Heart left ventricle (tissue), 16 donors: ENCODE measurements at regions not wholly inside any gene's neighbourhood (a gene's known extent, or its start where the extent isn't known, plus 50 kb on each side); places are given as distances from the start of the nearest gene placed in this dataset.

Experiments
- ATAC-seq, 4 donors: fragments of 200-7000 bp; cut with Tn5 transposase; one replicate each; pipeline ENCODE4 v1.9.1; 2020 to 2022; ENCODE audit warnings: moderate library complexity in 4 of 4, mild to moderate bottlenecking in 3 of 4, moderate number of reproducible peaks in 1 of 4
- DNase-seq, 5 donors: peaks; one replicate each; pipeline ENCODE4 v3.0.0-alpha.2; 2020
- H3K27ac ChIP-seq, 12 donors: fragments of 200-600 bp; sonication (generic) in 4 of 12; one replicate each; pipeline versions ENCODE4 v1.5.0 to v1.8.0; 2016 to 2022; ENCODE audit warnings: mild to moderate bottlenecking in 2 of 12
- H3K27me3 ChIP-seq, 9 donors: fragments of 200-600 bp; sonication (generic) in 2 of 9; one replicate each; pipeline versions ENCODE4 v1.5.1 to v1.8.0; 2016 to 2022; ENCODE audit warnings: mild to moderate bottlenecking in 3 of 9
- H3K36me3 ChIP-seq, 9 donors: fragments of 200-600 bp; sonication (generic) in 2 of 9; one replicate each; pipeline versions ENCODE4 v1.5.0 to v1.8.0; 2018 to 2022; ENCODE audit warnings: mild to moderate bottlenecking in 2 of 9
- H3K4me1 ChIP-seq, 12 donors: fragments of 200-600 bp; sonication (generic) in 4 of 12; one replicate each; pipeline versions ENCODE4 v1.5.0 to v1.8.0; 2016 to 2022; ENCODE audit warnings: mild to moderate bottlenecking in 3 of 12
- H3K4me3 ChIP-seq, 12 donors: fragments of 200-600 bp; sonication (generic) in 4 of 12; one replicate each; pipeline versions ENCODE4 v1.5.0 to v1.8.0; 2017 to 2022; ENCODE audit warnings: mild to moderate bottlenecking in 9 of 12, moderate library complexity in 4 of 12
- H3K9me3 ChIP-seq, 12 donors: fragments of 200-600 bp; sonication (generic) in 4 of 12; one replicate each; pipeline versions ENCODE4 v1.5.0 to v1.8.0; 2016 to 2022; ENCODE audit warnings: mild to moderate bottlenecking in 1 of 12
- POLR2A ChIP-seq, 2 donors: fragments of 450-650 bp; IDR thresholded peaks; one replicate each; pipeline ENCODE4 v1.6.1; 2017; ENCODE audit warnings: antibody characterized with exemption in 2 of 2, mild to moderate bottlenecking in 2 of 2, moderate library complexity in 2 of 2
- WGBS, 4 donors: extraction: QIAGEN DNeasy Blood & Tissue Kit in 2 of 4; methylation state at CpG; one replicate each; pipeline versions ENCODE4 v1.1.5 to v1.1.7; 2013 to 2018; 5-methylcytosine and 5-hydroxymethylcytosine counted together
- intact Hi-C, 10 donors: fragments of 100-400 bp; cut with DNase I; formaldehyde crosslinking; loops; one replicate each; pipeline versions ENCODE4 v1.11.1 to v1.14.2; 2022
- TF ChIP-seq, protein P1 (sequence below), 12 donors: fragments of 200-600 bp; sonication (generic) in 4 of 12; IDR thresholded peaks; one replicate each; pipeline versions ENCODE4 v1.5.0 to v1.8.0; 2018 to 2022; ENCODE audit warnings: antibody characterized with exemption in 12 of 12, mild to moderate bottlenecking in 5 of 12
- donor health status: ischemic (EF 13 %, LVEDD 7.1; RV severe dilation, severe dysfunction).
- donor health status: healthy with polysubstance abuse.
- donor health status: DM: no; HTN: yes; CAD: no.
- donor health status: DM: no; HTN: no; CAD: no.
- donor health status: ischemic (EF 25% LVEDD 6.9; RV normal size, moderate dysfunction).
- donor health status: ischemic (EF 25% LVEDD 5.7; RV mildly dilated, moderate dysfunction).
- donor health status: healthy.
- donor health status: DM: yes; HTN: yes; CAD: no.
- donor health status: ischemic (EF 35%, LVEDD 5.7; RV mildly dilated, moderate dysfunction).
- donor health status: nonischemic (EF 11% LVEDD 7.7; RV severe dilation, severe dysfunction).
- donor health status: DM: yes; HTN: yes; CAD: no.
- donor health status: PGD.
- donor health status: ischemic (EF 29% LVEDD 5.4; RV normal size, mild dysfunction).
- donor health status: nonischemic (EF 23%, LVEDD 6.1; RV moderate dilation, normal function).

DNA sequence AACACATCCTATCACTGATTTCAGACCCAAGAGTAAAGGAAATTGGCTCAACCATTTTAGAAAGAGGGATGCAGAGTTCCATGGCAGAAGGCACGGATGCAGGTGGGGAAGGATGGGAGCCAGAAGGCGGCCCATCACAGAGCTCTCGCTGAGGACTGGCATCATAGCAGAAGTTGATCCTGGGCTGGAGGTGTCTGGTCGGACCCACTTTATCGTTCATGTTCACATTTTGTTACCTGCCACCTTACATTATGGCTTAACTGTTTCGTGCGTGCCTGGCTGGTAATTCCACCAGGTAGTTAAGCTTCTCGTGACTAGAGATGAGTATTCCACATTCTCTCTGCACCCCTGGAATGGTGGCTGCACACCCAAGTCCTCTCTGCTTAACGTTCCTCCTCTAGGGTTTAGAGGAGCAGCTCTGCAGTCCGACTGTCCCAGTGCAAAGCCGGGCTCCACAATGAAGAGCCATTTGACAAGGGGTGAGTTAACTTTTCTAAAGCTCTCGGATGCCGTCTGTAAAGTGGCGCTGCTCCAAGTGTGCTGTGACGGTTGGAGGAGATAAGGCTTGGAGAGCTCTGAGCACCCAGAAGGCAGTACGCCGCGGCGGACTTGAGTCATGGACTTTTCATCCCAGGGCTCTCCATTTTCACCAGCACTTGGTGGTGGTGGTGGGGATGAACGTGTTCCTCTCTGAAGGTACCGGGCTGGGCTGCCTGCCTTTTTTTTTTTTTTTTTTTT is 157.1 kb upstream of the SHH start:
- no peak for ATAC-seq
- intact Hi-C loops: loop anchor here in 1 of 10 donors (5.0 kb wide), 1 partner anchor 263 kb away; no protein-coding TSS in a partner anchor
- Histone ChIP-seq H3K4me1 (no peaks in the 10 kb centered on the region), H3K4me3 (no peak overlapping the region), H3K36me3 (no peaks in the 10 kb centered on the region), H3K27ac (no peak overlapping the region), H3K9me3 (peaks cover 0 to 5% (median 0%) of the 10 kb centered on the region in 12 donors), H3K27me3 (peaks cover 0 to 15% (median 0%) of the 10 kb centered on the region in 9 donors)
- TF ChIP-seq, protein P1, sequence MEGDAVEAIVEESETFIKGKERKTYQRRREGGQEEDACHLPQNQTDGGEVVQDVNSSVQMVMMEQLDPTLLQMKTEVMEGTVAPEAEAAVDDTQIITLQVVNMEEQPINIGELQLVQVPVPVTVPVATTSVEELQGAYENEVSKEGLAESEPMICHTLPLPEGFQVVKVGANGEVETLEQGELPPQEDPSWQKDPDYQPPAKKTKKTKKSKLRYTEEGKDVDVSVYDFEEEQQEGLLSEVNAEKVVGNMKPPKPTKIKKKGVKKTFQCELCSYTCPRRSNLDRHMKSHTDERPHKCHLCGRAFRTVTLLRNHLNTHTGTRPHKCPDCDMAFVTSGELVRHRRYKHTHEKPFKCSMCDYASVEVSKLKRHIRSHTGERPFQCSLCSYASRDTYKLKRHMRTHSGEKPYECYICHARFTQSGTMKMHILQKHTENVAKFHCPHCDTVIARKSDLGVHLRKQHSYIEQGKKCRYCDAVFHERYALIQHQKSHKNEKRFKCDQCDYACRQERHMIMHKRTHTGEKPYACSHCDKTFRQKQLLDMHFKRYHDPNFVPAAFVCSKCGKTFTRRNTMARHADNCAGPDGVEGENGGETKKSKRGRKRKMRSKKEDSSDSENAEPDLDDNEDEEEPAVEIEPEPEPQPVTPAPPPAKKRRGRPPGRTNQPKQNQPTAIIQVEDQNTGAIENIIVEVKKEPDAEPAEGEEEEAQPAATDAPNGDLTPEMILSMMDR (IDR thresholded peaks at IDR 0.05): no peak
- TF ChIP-seq POLR2A (IDR thresholded peaks at IDR 0.05): no peak
- 74 to 85% (median 76%) methylated on average over 18 to 21 of the region's 21 CpGs for WGBS, 4 donors
- DNase-seq: no peak

DNA sequence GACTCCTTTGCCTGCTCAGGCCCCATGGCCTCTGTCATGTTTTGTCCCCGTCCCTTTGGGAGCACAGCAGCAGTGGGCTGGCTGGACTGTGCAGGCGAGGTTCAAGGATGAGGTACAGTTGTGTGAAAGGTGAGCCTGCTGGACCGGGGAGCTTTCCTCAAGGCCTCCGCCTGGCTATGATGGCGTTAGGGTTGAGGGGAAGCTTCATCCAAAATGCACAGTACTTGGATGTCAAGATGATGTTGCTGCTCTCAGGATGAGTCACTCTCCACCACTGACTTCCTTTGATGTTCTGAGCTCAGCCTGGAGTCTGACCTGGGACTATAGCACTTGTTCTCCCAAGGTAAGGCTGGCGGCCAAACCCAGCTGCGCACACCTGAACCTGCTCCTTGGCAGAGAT is 152.7 kb upstream of the SHH start:
- Histone ChIP-seq H3K36me3 (no peaks in the 10 kb centered on the region), H3K4me3 (no peak overlapping the region), H3K9me3 (peaks cover 0 to 5% (median 0%) of the 10 kb centered on the region in 12 donors), H3K27me3 (peaks cover 0 to 9% (median 3%) of the 10 kb centered on the region in 9 donors), H3K4me1 (no peaks in the 10 kb centered on the region), H3K27ac (no peak overlapping the region)
- DNase-seq: no peak
- WGBS, 4 donors: 77 to 94% (median 89%) methylated on average over 7 of the region's 7 CpGs
- TF ChIP-seq, protein P1 (IDR thresholded peaks at IDR 0.05): no peak
- no peak for TF ChIP-seq POLR2A (IDR thresholded peaks at IDR 0.05)
- intact Hi-C loops: loop anchor here in 1 of 10 donors (5.0 kb wide), 1 partner anchor 267 kb away; no protein-coding TSS in a partner anchor
- no peak for ATAC-seq

DNA sequence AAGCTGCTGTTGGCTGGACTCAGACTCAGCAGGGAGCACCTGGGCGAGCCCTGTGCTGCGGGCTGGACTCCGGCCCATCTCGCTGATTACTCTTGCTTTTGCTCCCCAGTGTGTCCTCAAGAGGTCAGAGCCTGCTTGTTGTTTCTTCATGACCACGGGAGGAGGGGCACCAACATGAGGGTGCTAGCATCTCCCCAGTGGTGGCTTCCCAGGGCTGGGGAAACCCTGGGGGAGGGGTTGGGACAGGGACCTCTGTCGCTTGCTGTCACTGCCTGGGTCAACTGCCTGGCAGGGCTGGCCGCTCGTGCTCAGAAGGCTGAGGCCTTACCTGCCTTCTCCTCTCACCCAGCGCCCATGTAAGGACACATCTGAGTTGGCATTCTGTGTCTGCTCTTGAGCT is 152.3 kb upstream of the SHH start:
- Histone ChIP-seq H3K9me3 (peaks cover 0 to 5% (median 0%) of the 10 kb centered on the region in 12 donors), H3K4me3 (no peak overlapping the region), H3K4me1 (no peaks in the 10 kb centered on the region), H3K27ac (no peak overlapping the region), H3K27me3 (peaks cover 0 to 9% (median 3%) of the 10 kb centered on the region in 9 donors), H3K36me3 (no peaks in the 10 kb centered on the region)
- intact Hi-C loops: no loop called here
- ATAC-seq (no peak), DNase-seq (no peak)
- TF ChIP-seq POLR2A (IDR thresholded peaks at IDR 0.05): no peak
- TF ChIP-seq, protein P1 (IDR thresholded peaks at IDR 0.05): no peak
- WGBS, 4 donors: 78 to 85% (median 80%) methylated on average over 9 of the region's 9 CpGs

DNA sequence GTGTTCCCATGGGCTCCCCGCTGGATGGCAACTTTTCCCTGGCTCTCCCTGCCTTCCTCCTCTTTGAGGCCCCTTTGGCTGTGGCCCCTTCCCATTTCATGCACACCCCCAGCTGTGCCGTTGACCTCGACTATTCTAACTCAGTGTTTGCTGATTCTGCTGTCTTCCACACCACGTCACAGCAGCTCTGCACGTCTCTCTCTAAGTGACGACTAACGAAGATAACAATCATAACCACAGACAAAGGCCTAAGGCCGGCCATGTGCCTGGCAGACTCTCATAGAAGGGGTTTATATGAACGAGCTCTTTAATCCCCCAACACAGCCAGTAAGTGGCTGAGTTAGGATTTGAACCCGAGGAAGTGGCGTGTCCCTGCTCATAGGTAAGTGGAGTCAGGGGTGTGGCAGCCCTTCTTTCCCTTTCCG is 151.5 kb upstream of the SHH start:
- ATAC-seq: no peak
- no peaks in the 10 kb centered on the region for H3K4me1 ChIP-seq
- TF ChIP-seq, protein P1 (IDR thresholded peaks at IDR 0.05): no peak
- TF ChIP-seq POLR2A (IDR thresholded peaks at IDR 0.05): no peak
- H3K27me3 ChIP-seq: peaks cover 0 to 9% (median 3%) of the 10 kb centered on the region in 9 donors
- WGBS, 4 donors: 67 to 78% (median 72%) methylated on average over 12 of the region's 12 CpGs
- H3K4me3 ChIP-seq: no peak overlapping the region
- no peak overlapping the region for H3K27ac ChIP-seq
- H3K36me3 ChIP-seq: no peaks in the 10 kb centered on the region
- DNase-seq: no peak
- H3K9me3 ChIP-seq: peaks cover 0 to 5% (median 0%) of the 10 kb centered on the region in 12 donors
- intact Hi-C loops: no loop called here
